ENCODE measurements at regions not wholly inside any gene's neighbourhood (a gene's known extent, or its start where the extent isn't known, plus 50 kb on each side); places are given as distances from the start of the nearest gene placed in this dataset.

DNA sequence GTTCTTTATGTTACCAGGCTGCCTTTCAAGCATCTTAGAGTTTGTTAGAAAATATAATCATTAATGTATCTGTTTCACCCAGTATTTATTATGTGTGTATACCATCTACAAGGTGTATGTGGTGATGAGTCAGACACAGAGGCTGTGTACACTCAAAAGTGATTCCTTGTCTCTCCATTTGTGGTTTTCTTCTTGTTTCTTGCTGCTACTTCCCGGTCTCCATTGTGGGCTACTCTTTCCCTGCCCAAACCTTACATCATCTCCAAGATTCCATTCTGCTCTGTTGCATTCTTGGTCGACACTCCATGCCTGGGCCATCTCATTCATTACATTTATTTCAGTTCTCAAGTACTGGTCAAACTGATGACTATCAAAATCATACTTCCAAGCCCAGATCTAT is 182.2 kb upstream of the STXBP5 start:
- Histone ChIP-seq H3K27me3 (ENCODE audit: control insufficient read depth, insufficient read depth, low read length) (no peaks in the 10 kb centered on the region), H3K4me2 (ENCODE audit: extremely low read depth, insufficient read depth, low read length) (no peak overlapping the region), H4K20me1 (ENCODE audit: control insufficient read depth, extremely low read depth, insufficient read depth, low read length) (no peaks in the 10 kb centered on the region), H2AFZ (ENCODE audit: low read length) (no peak overlapping the region), H3K27ac (ENCODE audit: insufficient read depth, low read length) (no peak overlapping the region), H3K9me3 (ENCODE audit: control insufficient read depth, insufficient read depth, low read depth, low read length) (no peaks in the 10 kb centered on the region), H3K4me1 (ENCODE audit: control insufficient read depth, extremely low read depth, insufficient read depth, low read length) (no peaks in the 10 kb centered on the region), H3K9ac (ENCODE audit: insufficient read depth, low read length) (no peak overlapping the region), H3K36me3 (ENCODE audit: control insufficient read depth, insufficient read depth, low read length) (no peaks in the 10 kb centered on the region), H3K4me3 (replicated peaks in 1 of 4; ENCODE audit: control extremely low read depth in 1 of 4, insufficient read depth in 1 of 4, low read depth in 3 of 4, low read length in 4 of 4) (no peak overlapping the region), H3K79me2 (ENCODE audit: control insufficient read depth, insufficient read depth, low read length) (no peaks in the 10 kb centered on the region)
- TF ChIP-seq, protein P1, sequence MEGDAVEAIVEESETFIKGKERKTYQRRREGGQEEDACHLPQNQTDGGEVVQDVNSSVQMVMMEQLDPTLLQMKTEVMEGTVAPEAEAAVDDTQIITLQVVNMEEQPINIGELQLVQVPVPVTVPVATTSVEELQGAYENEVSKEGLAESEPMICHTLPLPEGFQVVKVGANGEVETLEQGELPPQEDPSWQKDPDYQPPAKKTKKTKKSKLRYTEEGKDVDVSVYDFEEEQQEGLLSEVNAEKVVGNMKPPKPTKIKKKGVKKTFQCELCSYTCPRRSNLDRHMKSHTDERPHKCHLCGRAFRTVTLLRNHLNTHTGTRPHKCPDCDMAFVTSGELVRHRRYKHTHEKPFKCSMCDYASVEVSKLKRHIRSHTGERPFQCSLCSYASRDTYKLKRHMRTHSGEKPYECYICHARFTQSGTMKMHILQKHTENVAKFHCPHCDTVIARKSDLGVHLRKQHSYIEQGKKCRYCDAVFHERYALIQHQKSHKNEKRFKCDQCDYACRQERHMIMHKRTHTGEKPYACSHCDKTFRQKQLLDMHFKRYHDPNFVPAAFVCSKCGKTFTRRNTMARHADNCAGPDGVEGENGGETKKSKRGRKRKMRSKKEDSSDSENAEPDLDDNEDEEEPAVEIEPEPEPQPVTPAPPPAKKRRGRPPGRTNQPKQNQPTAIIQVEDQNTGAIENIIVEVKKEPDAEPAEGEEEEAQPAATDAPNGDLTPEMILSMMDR (conservative IDR thresholded peaks at IDR 0.05 in 1 of 2, IDR thresholded peaks at IDR 0.05 in 1 of 2; ENCODE audit: low read depth in 1 of 2, low read length in 2 of 2): no peak
- no peak for TF ChIP-seq EZH2 (IDR thresholded peaks at IDR 0.05; ENCODE audit: low read length, missing control alignments)
- peak in 1 of 2 donors; percentile 89 for DNase-seq (ENCODE audit: low read depth in 2 of 2)

DNA sequence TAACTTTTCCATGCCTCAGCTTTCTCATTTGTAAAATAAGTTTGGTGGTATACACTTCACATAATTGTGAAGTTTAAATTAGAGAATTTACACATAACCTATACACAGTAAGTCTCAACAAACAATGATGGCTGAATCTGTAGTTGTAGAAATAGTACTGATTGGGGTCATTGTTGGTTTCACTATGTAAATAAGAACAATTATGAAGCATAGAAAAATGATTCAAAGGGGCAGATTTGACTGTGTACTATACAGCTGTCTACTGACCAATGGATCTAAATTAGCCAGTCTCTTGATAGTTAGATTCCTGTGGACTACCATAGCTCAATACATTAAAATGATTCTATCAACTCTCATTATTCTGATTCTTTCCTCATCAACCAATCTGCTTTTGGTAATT is 181.1 kb upstream of the STXBP5 start:
- H3K9me3 ChIP-seq (ENCODE audit: control insufficient read depth, insufficient read depth, low read depth, low read length): no peaks in the 10 kb centered on the region

DNA sequence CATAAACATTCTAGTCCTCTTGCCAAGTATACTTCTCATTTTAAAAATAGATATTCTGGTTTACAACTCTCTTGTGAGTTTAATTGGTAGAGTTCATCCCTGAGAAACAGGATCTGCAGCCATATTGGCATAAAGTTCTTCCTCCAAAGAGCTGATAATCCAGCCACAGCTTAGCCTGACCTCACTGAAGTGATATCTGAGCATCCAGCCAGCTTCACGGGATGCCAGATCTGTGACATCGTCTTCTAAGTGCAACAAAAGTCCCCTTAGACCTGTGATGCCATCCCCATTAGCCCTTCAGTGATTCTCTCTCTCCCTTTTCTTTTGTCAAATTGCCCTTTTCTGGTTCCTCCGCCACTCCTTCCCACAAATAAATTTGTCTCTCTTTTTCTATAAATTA is 180.6 kb upstream of the STXBP5 start:
- Histone ChIP-seq H3K27me3 (ENCODE audit: control insufficient read depth, insufficient read depth, low read length) (no peaks in the 10 kb centered on the region), H3K4me3 (replicated peaks in 1 of 4; ENCODE audit: control extremely low read depth in 1 of 4, insufficient read depth in 1 of 4, low read depth in 3 of 4, low read length in 4 of 4) (no peak overlapping the region), H3K27ac (ENCODE audit: insufficient read depth, low read length) (no peak overlapping the region), H3K79me2 (ENCODE audit: control insufficient read depth, insufficient read depth, low read length) (no peaks in the 10 kb centered on the region), H3K9ac (ENCODE audit: insufficient read depth, low read length) (no peak overlapping the region), H3K4me1 (ENCODE audit: control insufficient read depth, extremely low read depth, insufficient read depth, low read length) (no peaks in the 10 kb centered on the region), H3K4me2 (ENCODE audit: extremely low read depth, insufficient read depth, low read length) (no peak overlapping the region), H2AFZ (ENCODE audit: low read length) (no peak overlapping the region), H3K36me3 (ENCODE audit: control insufficient read depth, insufficient read depth, low read length) (no peaks in the 10 kb centered on the region), H4K20me1 (ENCODE audit: control insufficient read depth, extremely low read depth, insufficient read depth, low read length) (no peaks in the 10 kb centered on the region), H3K9me3 (ENCODE audit: control insufficient read depth, insufficient read depth, low read depth, low read length) (no peaks in the 10 kb centered on the region)
- no peak for TF ChIP-seq EZH2 (IDR thresholded peaks at IDR 0.05; ENCODE audit: low read length, missing control alignments)
- TF ChIP-seq, protein P1 (conservative IDR thresholded peaks at IDR 0.05 in 1 of 2, IDR thresholded peaks at IDR 0.05 in 1 of 2; ENCODE audit: low read depth in 1 of 2, low read length in 2 of 2): no peak
- DNase-seq (ENCODE audit: low read depth in 2 of 2): peak in 1 of 2 donors; percentile 13

More for the DNA sequence above, 181.1 kb upstream of the STXBP5 start:
- no peaks in the 10 kb centered on the region for H3K27me3 ChIP-seq (ENCODE audit: control insufficient read depth, insufficient read depth, low read length)
- H3K79me2 ChIP-seq (ENCODE audit: control insufficient read depth, insufficient read depth, low read length): no peaks in the 10 kb centered on the region
- no peak overlapping the region for H3K9ac ChIP-seq (ENCODE audit: insufficient read depth, low read length)
- H4K20me1 ChIP-seq (ENCODE audit: control insufficient read depth, extremely low read depth, insufficient read depth, low read length): no peaks in the 10 kb centered on the region
- TF ChIP-seq, protein P1 (conservative IDR thresholded peaks at IDR 0.05 in 1 of 2, IDR thresholded peaks at IDR 0.05 in 1 of 2; ENCODE audit: low read depth in 1 of 2, low read length in 2 of 2): no peak
- TF ChIP-seq EZH2 (IDR thresholded peaks at IDR 0.05; ENCODE audit: low read length, missing control alignments): no peak
- no peak overlapping the region for H3K27ac ChIP-seq (ENCODE audit: insufficient read depth, low read length)
- H3K36me3 ChIP-seq (ENCODE audit: control insufficient read depth, insufficient read depth, low read length): no peaks in the 10 kb centered on the region
- no peak overlapping the region for H2AFZ ChIP-seq (ENCODE audit: low read length)
- DNase-seq (ENCODE audit: low read depth in 2 of 2): no peak
- no peak overlapping the region for H3K4me2 ChIP-seq (ENCODE audit: extremely low read depth, insufficient read depth, low read length)
- H3K4me1 ChIP-seq (ENCODE audit: control insufficient read depth, extremely low read depth, insufficient read depth, low read length): no peaks in the 10 kb centered on the region
- no peak overlapping the region for H3K4me3 ChIP-seq (replicated peaks in 1 of 4; ENCODE audit: control extremely low read depth in 1 of 4, insufficient read depth in 1 of 4, low read depth in 3 of 4, low read length in 4 of 4)
